Stomach (tissue), 8 donors: ENCODE measurements at regions not wholly inside any gene's neighbourhood (a gene's known extent, or its start where the extent isn't known, plus 50 kb on each side); places are given as distances from the start of the nearest gene placed in this dataset.

Experiments
- DNase-seq, 2 donors: peaks; one replicate each; pipeline versions ENCODE4 v3.0.0 to v3.0.0-alpha.2; 2013 to 2019
- H3K27ac ChIP-seq, 5 donors: fragments of 200-600 bp in 4 of 5; sonication (generic) in 4 of 5; one replicate each; pipeline ENCODE4 v1.5.1; 2013 to 2019; ENCODE audit warnings: mild to moderate bottlenecking in 1 of 5, moderate library complexity in 1 of 5
- H3K27me3 ChIP-seq, 3 donors: fragments of 200-600 bp; sonication (generic); one replicate each; pipeline ENCODE4 v1.5.1; 2017 to 2019; ENCODE audit warnings: mixed run types in 1 of 3
- H3K36me3 ChIP-seq, 4 donors: fragments of 200-600 bp; sonication (generic); 1 replicate in 3 of 4; 2 replicates in 1 of 4; pipeline ENCODE4 v1.5.1; 2016 to 2019
- H3K4me1 ChIP-seq, 4 donors: fragments of 200-600 bp; sonication (generic); one replicate each; pipeline ENCODE4 v1.5.1; 2016 to 2019
- H3K4me3 ChIP-seq, 4 donors: fragments of 200-600 bp; sonication (generic) in 3 of 4; one replicate each; pipeline ENCODE4 v1.5.1; 2016 to 2019; ENCODE audit warnings: mild to moderate bottlenecking in 1 of 4
- H3K9me3 ChIP-seq, 4 donors: fragments of 200-600 bp; sonication (generic); one replicate each; pipeline ENCODE4 v1.5.1; 2016 to 2019
- CTCF ChIP-seq, 7 experiments: fragments of 450-650 bp in 4 of 7; fragments of 200-600 bp in 3 of 7; sonication (generic) in 3 of 7; IDR thresholded peaks; one replicate each; pipeline ENCODE4 v1.5.1; 2016 to 2019; ENCODE audit warnings: antibody characterized with exemption in 7 of 7, control low read depth in 2 of 7, mild to moderate bottlenecking in 1 of 7
- EP300 ChIP-seq: sonication (generic); formaldehyde crosslinking; IDR thresholded peaks from one replicate; pipeline ENCODE4 v1.6.1; 2017; ENCODE audit warnings: antibody characterized with exemption
- POLR2A ChIP-seq, 4 donors: fragments of 450-650 bp; IDR thresholded peaks; one replicate each; pipeline ENCODE4 v1.6.1; 2016; ENCODE audit warnings: antibody characterized with exemption in 4 of 4, control low read depth in 2 of 4, mild to moderate bottlenecking in 1 of 4, moderate library complexity in 1 of 4
- POLR2AphosphoS5 ChIP-seq, 3 donors: sonication (generic); formaldehyde crosslinking; IDR thresholded peaks; one replicate each; pipeline ENCODE4 v1.6.1; 2016; ENCODE audit warnings: antibody characterized with exemption in 3 of 3
- WGBS, 5 donors: extraction: QIAGEN DNeasy Blood & Tissue Kit in 3 of 5; methylation state at CpG; one replicate each; pipeline versions ENCODE4 v1.1.5 to v1.1.7; 2013 to 2018; 5-methylcytosine and 5-hydroxymethylcytosine counted together
- intact Hi-C: fragments of 100-400 bp; cut with DNase I; formaldehyde crosslinking; loops from one replicate; pipeline ENCODE4 v1.15.1; 2023; ENCODE audit warnings: low total_unique reads
- donor health status: healthy with polysubstance abuse.
- donor health status: Bipolar disorder and iron deficiency.
- donor health status: healthy.

DNA sequence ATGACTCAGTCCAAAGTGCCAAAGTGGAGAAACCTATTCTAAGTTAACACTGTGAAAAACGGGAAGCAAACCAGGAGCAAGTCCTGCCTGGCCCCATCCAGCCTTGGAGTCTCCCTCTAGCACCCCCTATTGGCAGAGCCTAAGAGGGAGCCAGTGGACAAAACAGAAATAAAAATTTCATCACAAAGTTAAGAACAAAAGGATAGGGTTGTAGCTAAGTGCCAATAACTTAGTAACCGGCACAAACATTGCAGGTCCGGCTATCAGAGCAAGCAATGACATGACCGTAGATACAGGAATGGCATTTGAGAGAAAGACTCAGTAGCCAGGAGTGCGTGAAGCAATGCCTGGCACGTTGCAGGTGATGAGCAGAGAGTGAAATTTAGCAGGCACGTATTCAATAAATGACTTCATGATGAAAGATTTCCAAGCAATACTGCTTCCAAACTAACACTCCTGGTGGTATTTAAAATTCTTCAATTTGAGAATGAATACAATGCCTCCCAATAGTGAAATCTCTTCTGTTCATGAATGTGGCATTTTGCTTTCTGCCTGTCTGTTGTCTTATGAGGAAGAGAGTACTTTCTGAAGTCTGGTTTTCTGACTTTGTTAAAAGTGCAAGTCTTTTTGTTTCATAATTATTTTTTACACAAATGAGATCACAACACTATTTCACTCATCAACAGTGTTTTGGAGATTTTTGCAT is 391.0 kb downstream of the OMA1 start:
- H3K27ac ChIP-seq, result no peak overlapping the region
- DNase-seq, result peak in 1 of 2 donors; percentile 23
- no peak for TF ChIP-seq EP300
- peak in 1 of 7 experiments; percentile 14 for TF ChIP-seq CTCF (IDR thresholded peaks at IDR 0.05)
- WGBS, 5 donors, result 72 to 83% (median 74%) methylated on average over 7 of the region's 7 CpGs
- H3K4me1 ChIP-seq, result no peaks in the 10 kb centered on the region
- no peak overlapping the region for H3K4me3 ChIP-seq
- H3K36me3 ChIP-seq, result no peaks in the 10 kb centered on the region
- H3K9me3 ChIP-seq, result no peaks in the 10 kb centered on the region
- intact Hi-C loops, result no loop called here
- H3K27me3 ChIP-seq, result no peaks in the 10 kb centered on the region

DNA sequence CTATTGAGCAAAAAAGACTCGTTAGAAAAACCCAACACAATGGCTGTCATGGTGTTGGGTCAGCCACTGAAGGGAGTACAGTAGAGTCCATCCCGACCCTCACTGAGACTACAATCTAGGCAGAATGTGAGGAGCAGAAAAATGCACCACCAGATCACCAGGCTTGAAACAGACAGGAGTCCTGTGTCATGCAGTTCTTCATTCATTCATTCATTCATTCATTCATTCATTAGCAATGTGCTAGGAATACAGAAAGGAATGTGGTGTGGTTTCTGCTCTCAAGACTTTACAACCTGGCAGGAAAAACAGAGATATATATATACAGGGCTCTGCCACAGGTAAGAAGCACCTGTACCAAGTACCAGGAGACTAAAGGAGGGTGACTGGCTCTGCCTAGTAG is 392.3 kb downstream of the OMA1 start:
- DNase-seq, result no peak
- Histone ChIP-seq H3K36me3 (no peaks in the 10 kb centered on the region), H3K4me3 (no peak overlapping the region), H3K9me3 (no peaks in the 10 kb centered on the region), H3K27me3 (no peaks in the 10 kb centered on the region), H3K27ac (no peak overlapping the region), H3K4me1 (no peaks in the 10 kb centered on the region)
- TF ChIP-seq EP300, result no peak
- TF ChIP-seq POLR2A (IDR thresholded peaks at IDR 0.05), result no peak
- TF ChIP-seq POLR2AphosphoS5 (IDR thresholded peaks at IDR 0.05), result no peak
- TF ChIP-seq CTCF (IDR thresholded peaks at IDR 0.05), result no peak
- intact Hi-C loops, result no loop called here
- WGBS, 5 donors, result 78 to 88% (median 83%) methylated on average over 2 of the region's 2 CpGs

DNA sequence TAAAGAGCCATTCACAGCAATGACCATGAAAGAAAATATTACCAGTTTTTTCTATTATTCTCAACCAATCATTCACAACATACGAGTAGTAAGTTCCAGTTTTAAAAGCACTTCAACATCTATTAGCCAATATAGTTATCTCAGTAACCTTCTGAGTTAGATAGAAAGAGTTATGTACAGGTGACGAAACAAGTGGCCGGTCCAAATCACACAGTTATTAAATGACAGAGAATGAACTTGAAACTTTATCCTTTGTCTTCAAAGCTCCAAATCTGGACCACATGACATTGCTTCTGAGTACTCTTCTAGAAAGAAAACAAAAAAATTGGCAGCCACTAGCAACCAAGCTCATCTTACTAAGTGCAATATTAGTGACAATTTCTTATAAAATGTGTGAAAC is 393.8 kb downstream of the OMA1 start:
- intact Hi-C loops, result no loop called here
- no peak overlapping the region for H3K4me3 ChIP-seq

DNA sequence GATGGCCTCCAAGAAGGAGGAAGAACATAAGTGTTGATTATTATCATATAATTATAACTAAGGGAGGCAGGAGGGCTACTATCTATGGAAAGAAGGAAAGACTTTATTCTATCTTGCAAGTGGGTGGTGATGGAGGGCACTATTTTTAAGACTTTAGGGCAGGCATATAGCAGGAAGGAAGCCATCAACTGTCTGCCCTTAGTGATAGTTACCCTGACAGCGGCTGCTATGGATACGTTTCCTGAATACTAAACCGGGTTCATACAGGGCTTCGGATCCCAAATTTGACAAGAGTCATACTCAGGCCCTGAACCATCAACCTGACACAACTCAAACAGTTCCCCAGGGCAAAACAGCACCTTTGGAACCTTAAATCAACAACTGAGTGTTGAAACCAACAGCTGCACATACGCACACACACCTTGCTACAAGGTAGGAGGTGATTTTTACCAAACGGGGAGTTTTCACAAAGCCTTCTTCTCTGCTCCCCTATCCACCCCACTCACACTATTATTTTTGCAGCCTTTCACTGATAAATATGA is 397.2 kb downstream of the OMA1 start:
- intact Hi-C loops, result no loop called here
- DNase-seq, result peak in 1 of 2 donors; percentile 8
- TF ChIP-seq POLR2A (IDR thresholded peaks at IDR 0.05) (no peak), CTCF (IDR thresholded peaks at IDR 0.05) (no peak), EP300 (no peak), POLR2AphosphoS5 (IDR thresholded peaks at IDR 0.05) (no peak)
- no peak overlapping the region for H3K27ac ChIP-seq
- peaks cover 0 to 5% (median 0%) of the 10 kb centered on the region in 4 donors for H3K4me1 ChIP-seq
- no peaks in the 10 kb centered on the region for H3K27me3 ChIP-seq
- H3K4me3 ChIP-seq, result no peak overlapping the region
- no peaks in the 10 kb centered on the region for H3K36me3 ChIP-seq
- WGBS, 5 donors, result 55 to 67% (median 56%) methylated on average over 6 of the region's 6 CpGs
- H3K9me3 ChIP-seq, result no peaks in the 10 kb centered on the region

More for the DNA sequence above, 393.8 kb downstream of the OMA1 start:
- no peak for DNase-seq
- Histone ChIP-seq H3K9me3 (no peaks in the 10 kb centered on the region), H3K36me3 (no peaks in the 10 kb centered on the region), H3K27me3 (no peaks in the 10 kb centered on the region), H3K27ac (no peak overlapping the region), H3K4me1 (no peaks in the 10 kb centered on the region)
- TF ChIP-seq POLR2AphosphoS5 (IDR thresholded peaks at IDR 0.05) (no peak), EP300 (no peak), CTCF (IDR thresholded peaks at IDR 0.05) (no peak), POLR2A (IDR thresholded peaks at IDR 0.05) (no peak)
- 28 to 67% (median 49%) methylated on average over 3 of the region's 3 CpGs for WGBS, 5 donors
